GM23338 (cell line): ENCODE measurements at regions not wholly inside any gene's neighbourhood (a gene's known extent, or its start where the extent isn't known, plus 50 kb on each side); places are given as distances from the start of the nearest gene placed in this dataset.

Source experiments
- ATAC-seq: fragments of 200-7000 bp; cut with Tn5 transposase; 3 replicates; pipeline ENCODE4 v1.9.1; 2020
- DNase-seq: peaks from one replicate; pipeline ENCODE4 v3.0.0-alpha.2; 2015; ENCODE audit warnings: low spot score
- H2AFZ ChIP-seq: fragments of 200-600 bp; sonication (generic); 2 replicates; pipeline ENCODE4 v1.8.0; 2016; ENCODE audit warnings: antibody characterized with exemption, mild to moderate bottlenecking, moderate library complexity
- H3F3A ChIP-seq: fragments of 200-600 bp; sonication (generic); replicated peaks from 2 replicates; pipeline ENCODE4 v1.8.0; 2017; ENCODE audit warnings: antibody characterized with exemption, mixed run types, low read depth
- H3K27ac ChIP-seq: fragments of 200-600 bp; sonication (generic); 2 replicates; pipeline ENCODE4 v1.6.1; 2016; ENCODE audit warnings: low read depth
- H3K27me3 ChIP-seq: fragments of 200-600 bp; sonication (generic); 2 replicates; pipeline ENCODE4 v1.8.0; 2016; ENCODE audit warnings: mild to moderate bottlenecking, mixed run types, moderate library complexity; ENCODE audit not compliant: insufficient read depth
- H3K36me3 ChIP-seq: fragments of 200-600 bp; sonication (generic); 2 replicates; pipeline ENCODE4 v1.8.0; 2016; ENCODE audit warnings: mild to moderate bottlenecking; ENCODE audit not compliant: insufficient read depth
- H3K4me1 ChIP-seq: fragments of 200-600 bp; sonication (generic); 2 replicates; pipeline ENCODE4 v1.8.0; 2016; ENCODE audit warnings: mild to moderate bottlenecking, moderate library complexity; ENCODE audit not compliant: insufficient read depth
- H3K4me2 ChIP-seq: fragments of 200-600 bp; sonication (generic); 2 replicates; pipeline ENCODE4 v1.7.1; 2017; ENCODE audit warnings: mixed run types
- H3K4me3 ChIP-seq: fragments of 200-600 bp; sonication (generic); 2 replicates; pipeline ENCODE4 v1.6.1; 2016; ENCODE audit warnings: mixed run types
- H3K79me2 ChIP-seq: fragments of 200-600 bp; sonication (generic); replicated peaks from 2 replicates; pipeline ENCODE4 v1.8.0; 2017; ENCODE audit warnings: mild to moderate bottlenecking; ENCODE audit not compliant: insufficient read depth
- H3K9me2 ChIP-seq: fragments of 200-600 bp; sonication (generic); 2 replicates; pipeline ENCODE4 v1.8.0; 2017; ENCODE audit not compliant: insufficient read depth
- H4K20me1 ChIP-seq: fragments of 200-600 bp; sonication (generic); replicated peaks from 2 replicates; pipeline ENCODE4 v1.8.0; 2017; ENCODE audit warnings: mild to moderate bottlenecking; ENCODE audit not compliant: insufficient read depth
- H3K27ac Mint-ChIP-seq: 2 replicates; pipeline ENCODE4 v1.8.0; 2020; ENCODE audit warnings: inconsistent platforms, mild to moderate bottlenecking, moderate library complexity, mixed read lengths
- H3K27me3 Mint-ChIP-seq: 3 replicates; pipeline ENCODE4 v1.8.0; 2022; ENCODE audit warnings: low read depth, mild to moderate bottlenecking, moderate library complexity, mixed read lengths, inconsistent platforms; ENCODE audit not compliant: insufficient read depth, poor library complexity
- H3K36me3 Mint-ChIP-seq: 3 replicates; pipeline ENCODE4 v1.8.0; 2021; ENCODE audit warnings: low read depth, mild to moderate bottlenecking, inconsistent platforms, moderate library complexity, mixed read lengths
- H3K4me1 Mint-ChIP-seq: 3 replicates; pipeline ENCODE4 v1.8.0; 2020; ENCODE audit warnings: mild to moderate bottlenecking, inconsistent platforms, mixed read lengths
- H3K4me3 Mint-ChIP-seq: 3 replicates; pipeline ENCODE4 v1.8.0; 2021; ENCODE audit warnings: moderate library complexity, mild to moderate bottlenecking, inconsistent platforms, mixed read lengths
- H3K9me3 Mint-ChIP-seq: 3 replicates; pipeline ENCODE4 v1.8.0; 2020; ENCODE audit warnings: moderate library complexity, mild to moderate bottlenecking, inconsistent platforms, mixed read lengths
- CREB1 ChIP-seq: fragments of 250-450 bp; sonication (Bioruptor Pico); IDR thresholded peaks from 2 replicates; pipeline ENCODE4 v1.5.0; 2020; ENCODE audit warnings: low read depth, mild to moderate bottlenecking, moderate library complexity
- EZH2 ChIP-seq: fragments of 200-600 bp; sonication (generic); IDR thresholded peaks from one replicate; pipeline ENCODE4 v1.8.0; 2017; ENCODE audit warnings: antibody characterized with exemption, mild to moderate bottlenecking, low read depth; ENCODE audit not compliant: unreplicated experiment
- EZH2phosphoT487 ChIP-seq: fragments of 200-600 bp; sonication (generic); IDR thresholded peaks from one replicate; pipeline ENCODE4 v1.8.1; 2018; ENCODE audit warnings: antibody characterized with exemption; ENCODE audit not compliant: unreplicated experiment
- JUNB ChIP-seq: IDR thresholded peaks from one replicate; pipeline ENCODE4 v1.6.1; 2016; ENCODE audit warnings: antibody characterized with exemption; ENCODE audit not compliant: unreplicated experiment
- NANOG ChIP-seq: IDR thresholded peaks from 2 replicates; pipeline ENCODE4 v1.6.1; 2016; ENCODE audit warnings: antibody characterized with exemption, borderline replicate concordance
- POLR2AphosphoS5 ChIP-seq: IDR thresholded peaks from 2 replicates; pipeline ENCODE4 v1.6.1; 2016; ENCODE audit warnings: antibody characterized with exemption, low read depth
- REST ChIP-seq: IDR thresholded peaks from one replicate; pipeline ENCODE4 v1.6.1; 2018; ENCODE audit warnings: antibody characterized with exemption; ENCODE audit not compliant: unreplicated experiment
- STAT1 ChIP-seq: IDR thresholded peaks from one replicate; pipeline ENCODE4 v1.6.1; 2016; ENCODE audit warnings: antibody characterized with exemption; ENCODE audit not compliant: unreplicated experiment
- ZNF114 ChIP-seq: fragments of 250-450 bp; sonication (Bioruptor Pico); IDR thresholded peaks from 2 replicates; pipeline ENCODE4 v1.5.0; 2020; ENCODE audit warnings: mild to moderate bottlenecking, moderate library complexity
- TF ChIP-seq, protein P1 (sequence below), 2 experiments: fragments of 200-600 bp in 1 of 2; sonication (generic) in 1 of 2; conservative IDR thresholded peaks; 2 replicates each; pipeline versions ENCODE4 v1.5.1 to v1.6.1; 2016 to 2017; ENCODE audit warnings: antibody characterized with exemption in 2 of 2, low read depth in 2 of 2, mild to moderate bottlenecking in 2 of 2, moderate library complexity in 1 of 2
- TF ChIP-seq, protein P2 (sequence below): fragments of 250-450 bp; sonication (Bioruptor Pico); IDR thresholded peaks from 2 replicates; pipeline ENCODE4 v1.5.0; 2020; ENCODE audit warnings: mild to moderate bottlenecking, moderate library complexity

DNA sequence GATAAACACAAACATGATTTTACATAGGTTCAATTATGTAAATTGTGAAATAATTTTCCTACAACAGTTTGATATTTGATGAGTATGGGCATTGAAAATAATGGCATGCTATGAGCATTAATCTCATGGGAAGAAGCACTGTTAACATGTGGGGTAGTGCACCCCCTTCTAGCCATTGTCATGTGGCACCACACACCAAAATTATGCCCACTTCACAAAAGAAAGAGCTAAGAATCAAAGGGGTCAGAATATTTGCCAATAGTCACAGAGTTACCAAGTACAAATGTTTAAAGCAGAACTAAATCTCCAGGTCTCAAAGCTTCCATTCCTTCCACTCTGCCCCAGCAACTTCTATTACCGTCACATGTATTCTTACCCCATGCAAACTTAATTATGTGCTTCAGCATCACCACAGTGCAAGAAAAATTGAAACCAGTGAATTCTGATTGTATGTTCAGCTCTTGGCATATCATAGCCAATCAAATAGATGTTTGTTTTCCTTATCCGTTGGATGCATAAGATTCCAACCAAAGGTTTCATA, 1273.8 kb downstream of the FAM181B start (continued):
- TF ChIP-seq, protein P1, sequence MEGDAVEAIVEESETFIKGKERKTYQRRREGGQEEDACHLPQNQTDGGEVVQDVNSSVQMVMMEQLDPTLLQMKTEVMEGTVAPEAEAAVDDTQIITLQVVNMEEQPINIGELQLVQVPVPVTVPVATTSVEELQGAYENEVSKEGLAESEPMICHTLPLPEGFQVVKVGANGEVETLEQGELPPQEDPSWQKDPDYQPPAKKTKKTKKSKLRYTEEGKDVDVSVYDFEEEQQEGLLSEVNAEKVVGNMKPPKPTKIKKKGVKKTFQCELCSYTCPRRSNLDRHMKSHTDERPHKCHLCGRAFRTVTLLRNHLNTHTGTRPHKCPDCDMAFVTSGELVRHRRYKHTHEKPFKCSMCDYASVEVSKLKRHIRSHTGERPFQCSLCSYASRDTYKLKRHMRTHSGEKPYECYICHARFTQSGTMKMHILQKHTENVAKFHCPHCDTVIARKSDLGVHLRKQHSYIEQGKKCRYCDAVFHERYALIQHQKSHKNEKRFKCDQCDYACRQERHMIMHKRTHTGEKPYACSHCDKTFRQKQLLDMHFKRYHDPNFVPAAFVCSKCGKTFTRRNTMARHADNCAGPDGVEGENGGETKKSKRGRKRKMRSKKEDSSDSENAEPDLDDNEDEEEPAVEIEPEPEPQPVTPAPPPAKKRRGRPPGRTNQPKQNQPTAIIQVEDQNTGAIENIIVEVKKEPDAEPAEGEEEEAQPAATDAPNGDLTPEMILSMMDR (conservative IDR thresholded peaks at IDR 0.05; ENCODE audit: low read depth in 2 of 2) = no peak

DNA sequence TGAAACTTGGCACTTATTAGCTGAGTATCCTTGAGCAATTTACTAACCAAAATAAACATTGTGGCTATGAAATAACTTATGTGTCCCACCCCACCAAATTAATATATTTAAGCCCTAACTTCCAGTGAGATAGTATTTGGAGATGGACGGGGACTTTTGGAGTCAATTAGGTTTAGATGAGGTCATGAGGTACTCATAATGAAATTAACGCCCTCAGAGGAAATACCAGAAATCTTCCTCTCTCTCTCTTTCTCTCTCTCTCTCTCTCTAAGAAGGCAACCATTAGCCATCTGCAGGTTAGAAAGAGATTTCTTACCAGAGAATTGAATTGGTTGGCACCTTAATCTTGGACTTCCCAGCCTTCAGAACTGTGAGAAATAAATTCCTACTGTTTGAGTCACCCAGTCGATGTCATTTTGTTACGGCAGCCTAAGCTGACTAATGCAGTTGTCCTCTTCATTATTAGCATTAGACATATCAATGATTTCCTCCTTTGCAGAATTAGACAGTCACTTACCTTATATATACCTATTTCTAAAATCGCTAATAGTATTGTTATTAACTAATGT, 1284.0 kb downstream of the FAM181B start:
- Mint-ChIP-seq H3K9me3 (peaks cover 2% of the 10 kb centered on the region; the same call in 1 of the 3 replicates), H3K27ac (no peak overlapping the region), H3K27me3 (no peaks in the 10 kb centered on the region), H3K4me1 (peaks cover 4% of the 10 kb centered on the region; the same call in 2 of the 3 replicates), H3K36me3 (no peaks in the 10 kb centered on the region), H3K4me3 (no peak overlapping the region)
- H3K36me3 ChIP-seq = no peaks in the 10 kb centered on the region
- no peaks in the 10 kb centered on the region for H3K4me1 ChIP-seq
- no peak overlapping the region for H3K27ac ChIP-seq
- H3K4me3 ChIP-seq = no peak overlapping the region
- no peak overlapping the region for H3K4me2 ChIP-seq
- H3K27me3 ChIP-seq = no peaks in the 10 kb centered on the region
- ATAC-seq = no peak
- no peaks in the 10 kb centered on the region for H3F3A ChIP-seq
- no peaks in the 10 kb centered on the region for H4K20me1 ChIP-seq
- no peaks in the 10 kb centered on the region; the same call in 1 of the 2 replicates for H3K9me2 ChIP-seq
- DNase-seq = no peak
- H2AFZ ChIP-seq = no peak overlapping the region
- H3K79me2 ChIP-seq = no peaks in the 10 kb centered on the region
- TF ChIP-seq, protein P1 (conservative IDR thresholded peaks at IDR 0.05; ENCODE audit: low read depth in 2 of 2) = no peak
- TF ChIP-seq, protein P2, sequence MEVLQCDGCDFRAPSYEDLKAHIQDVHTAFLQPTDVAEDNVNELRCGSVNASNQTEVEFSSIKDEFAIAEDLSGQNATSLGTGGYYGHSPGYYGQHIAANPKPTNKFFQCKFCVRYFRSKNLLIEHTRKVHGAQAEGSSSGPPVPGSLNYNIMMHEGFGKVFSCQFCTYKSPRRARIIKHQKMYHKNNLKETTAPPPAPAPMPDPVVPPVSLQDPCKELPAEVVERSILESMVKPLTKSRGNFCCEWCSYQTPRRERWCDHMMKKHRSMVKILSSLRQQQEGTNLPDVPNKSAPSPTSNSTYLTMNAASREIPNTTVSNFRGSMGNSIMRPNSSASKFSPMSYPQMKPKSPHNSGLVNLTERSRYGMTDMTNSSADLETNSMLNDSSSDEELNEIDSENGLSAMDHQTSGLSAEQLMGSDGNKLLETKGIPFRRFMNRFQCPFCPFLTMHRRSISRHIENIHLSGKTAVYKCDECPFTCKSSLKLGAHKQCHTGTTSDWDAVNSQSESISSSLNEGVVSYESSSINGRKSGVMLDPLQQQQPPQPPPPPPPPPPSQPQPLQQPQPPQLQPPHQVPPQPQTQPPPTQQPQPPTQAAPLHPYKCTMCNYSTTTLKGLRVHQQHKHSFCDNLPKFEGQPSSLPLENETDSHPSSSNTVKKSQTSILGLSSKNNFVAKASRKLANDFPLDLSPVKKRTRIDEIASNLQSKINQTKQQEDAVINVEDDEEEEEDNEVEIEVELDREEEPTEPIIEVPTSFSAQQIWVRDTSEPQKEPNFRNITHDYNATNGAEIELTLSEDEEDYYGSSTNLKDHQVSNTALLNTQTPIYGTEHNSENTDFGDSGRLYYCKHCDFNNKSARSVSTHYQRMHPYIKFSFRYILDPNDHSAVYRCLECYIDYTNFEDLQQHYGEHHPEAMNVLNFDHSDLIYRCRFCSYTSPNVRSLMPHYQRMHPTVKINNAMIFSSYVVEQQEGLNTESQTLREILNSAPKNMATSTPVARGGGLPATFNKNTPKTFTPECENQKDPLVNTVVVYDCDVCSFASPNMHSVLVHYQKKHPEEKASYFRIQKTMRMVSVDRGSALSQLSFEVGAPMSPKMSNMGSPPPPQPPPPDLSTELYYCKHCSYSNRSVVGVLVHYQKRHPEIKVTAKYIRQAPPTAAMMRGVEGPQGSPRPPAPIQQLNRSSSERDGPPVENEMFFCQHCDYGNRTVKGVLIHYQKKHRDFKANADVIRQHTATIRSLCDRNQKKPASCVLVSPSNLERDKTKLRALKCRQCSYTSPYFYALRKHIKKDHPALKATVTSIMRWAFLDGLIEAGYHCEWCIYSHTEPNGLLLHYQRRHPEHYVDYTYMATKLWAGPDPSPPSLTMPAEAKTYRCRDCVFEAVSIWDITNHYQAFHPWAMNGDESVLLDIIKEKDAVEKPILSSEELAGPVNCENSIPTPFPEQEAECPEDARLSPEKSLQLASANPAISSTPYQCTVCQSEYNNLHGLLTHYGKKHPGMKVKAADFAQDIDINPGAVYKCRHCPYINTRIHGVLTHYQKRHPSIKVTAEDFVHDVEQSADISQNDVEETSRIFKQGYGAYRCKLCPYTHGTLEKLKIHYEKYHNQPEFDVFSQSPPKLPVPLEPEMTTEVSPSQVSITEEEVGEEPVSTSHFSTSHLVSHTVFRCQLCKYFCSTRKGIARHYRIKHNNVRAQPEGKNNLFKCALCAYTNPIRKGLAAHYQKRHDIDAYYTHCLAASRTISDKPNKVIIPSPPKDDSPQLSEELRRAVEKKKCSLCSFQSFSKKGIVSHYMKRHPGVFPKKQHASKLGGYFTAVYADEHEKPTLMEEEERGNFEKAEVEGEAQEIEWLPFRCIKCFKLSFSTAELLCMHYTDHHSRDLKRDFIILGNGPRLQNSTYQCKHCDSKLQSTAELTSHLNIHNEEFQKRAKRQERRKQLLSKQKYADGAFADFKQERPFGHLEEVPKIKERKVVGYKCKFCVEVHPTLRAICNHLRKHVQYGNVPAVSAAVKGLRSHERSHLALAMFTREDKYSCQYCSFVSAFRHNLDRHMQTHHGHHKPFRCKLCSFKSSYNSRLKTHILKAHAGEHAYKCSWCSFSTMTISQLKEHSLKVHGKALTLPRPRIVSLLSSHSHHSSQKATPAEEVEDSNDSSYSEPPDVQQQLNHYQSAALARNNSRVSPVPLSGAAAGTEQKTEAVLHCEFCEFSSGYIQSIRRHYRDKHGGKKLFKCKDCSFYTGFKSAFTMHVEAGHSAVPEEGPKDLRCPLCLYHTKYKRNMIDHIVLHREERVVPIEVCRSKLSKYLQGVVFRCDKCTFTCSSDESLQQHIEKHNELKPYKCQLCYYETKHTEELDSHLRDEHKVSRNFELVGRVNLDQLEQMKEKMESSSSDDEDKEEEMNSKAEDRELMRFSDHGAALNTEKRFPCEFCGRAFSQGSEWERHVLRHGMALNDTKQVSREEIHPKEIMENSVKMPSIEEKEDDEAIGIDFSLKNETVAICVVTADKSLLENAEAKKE = no peak
- TF ChIP-seq STAT1 = no peak
- TF ChIP-seq CREB1 = no peak
- TF ChIP-seq EZH2 = no peak
- TF ChIP-seq ZNF114 (CRISPR knock-in tag) = no peak
- TF ChIP-seq REST = no peak
- no peak for TF ChIP-seq NANOG
- TF ChIP-seq EZH2phosphoT487 = no peak
- no peak for TF ChIP-seq POLR2AphosphoS5
- no peak for TF ChIP-seq JUNB
